ENCODE measurements at regions not wholly inside any gene's neighbourhood (a gene's known extent, or its start where the extent isn't known, plus 50 kb on each side); places are given as distances from the start of the nearest gene placed in this dataset.

GRCh38 chr2:139746901-139747300 is 966.7 kb upstream of the NXPH2 start:
- no peak for TF ChIP-seq POLR2A (IDR thresholded peaks at IDR 0.05)
- no peak for TF ChIP-seq CTCF (IDR thresholded peaks at IDR 0.05)

Data from upper lobe of left lung (tissue), 4 donors.